ENCODE measurements at regions not wholly inside any gene's neighbourhood (a gene's known extent, or its start where the extent isn't known, plus 50 kb on each side); places are given as distances from the start of the nearest gene placed in this dataset.

DNA sequence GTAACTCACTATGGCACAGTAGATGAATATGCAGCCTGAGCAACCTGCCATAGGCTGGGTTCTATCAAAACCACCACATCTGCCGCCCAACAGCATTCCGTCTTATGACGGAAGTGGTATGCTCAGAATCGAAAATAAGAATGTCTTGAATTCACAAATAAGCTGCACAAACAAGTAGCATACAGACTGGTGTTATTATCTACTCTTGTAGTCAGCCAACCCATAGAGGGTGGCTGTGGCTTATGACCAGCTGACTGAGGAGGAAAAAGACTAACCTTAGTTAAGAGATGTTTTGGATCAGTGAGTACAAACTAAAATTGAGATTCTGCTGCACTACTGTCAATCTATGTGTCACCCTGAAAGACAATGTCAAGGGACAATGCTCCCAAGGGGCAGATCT is 1255.1 kb upstream of the EYS start:
- TF ChIP-seq, protein P1, sequence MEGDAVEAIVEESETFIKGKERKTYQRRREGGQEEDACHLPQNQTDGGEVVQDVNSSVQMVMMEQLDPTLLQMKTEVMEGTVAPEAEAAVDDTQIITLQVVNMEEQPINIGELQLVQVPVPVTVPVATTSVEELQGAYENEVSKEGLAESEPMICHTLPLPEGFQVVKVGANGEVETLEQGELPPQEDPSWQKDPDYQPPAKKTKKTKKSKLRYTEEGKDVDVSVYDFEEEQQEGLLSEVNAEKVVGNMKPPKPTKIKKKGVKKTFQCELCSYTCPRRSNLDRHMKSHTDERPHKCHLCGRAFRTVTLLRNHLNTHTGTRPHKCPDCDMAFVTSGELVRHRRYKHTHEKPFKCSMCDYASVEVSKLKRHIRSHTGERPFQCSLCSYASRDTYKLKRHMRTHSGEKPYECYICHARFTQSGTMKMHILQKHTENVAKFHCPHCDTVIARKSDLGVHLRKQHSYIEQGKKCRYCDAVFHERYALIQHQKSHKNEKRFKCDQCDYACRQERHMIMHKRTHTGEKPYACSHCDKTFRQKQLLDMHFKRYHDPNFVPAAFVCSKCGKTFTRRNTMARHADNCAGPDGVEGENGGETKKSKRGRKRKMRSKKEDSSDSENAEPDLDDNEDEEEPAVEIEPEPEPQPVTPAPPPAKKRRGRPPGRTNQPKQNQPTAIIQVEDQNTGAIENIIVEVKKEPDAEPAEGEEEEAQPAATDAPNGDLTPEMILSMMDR (IDR thresholded peaks at IDR 0.05) = no peak
- no peak for TF ChIP-seq ZFX (IDR thresholded peaks at IDR 0.05; ENCODE audit: borderline replicate concordance)
